ENCODE measurements at regions not wholly inside any gene's neighbourhood (a gene's known extent, or its start where the extent isn't known, plus 50 kb on each side); places are given as distances from the start of the nearest gene placed in this dataset.

- no peak for DNase-seq (ENCODE audit: low read depth)
These were observed 373.0 kb upstream of the SLITRK1 start for GRCh38 chr13:84255226-84255797.

- no peak for DNase-seq (ENCODE audit: low read depth)
These were observed 367.2 kb upstream of the SLITRK1 start for GRCh38 chr13:84249463-84249862.

GRCh38 chr13:84243340-84243739, 361.1 kb upstream of the SLITRK1 start:
- no peak for DNase-seq (ENCODE audit: low read depth)

GRCh38 chr13:84239032-84239431, 356.8 kb upstream of the SLITRK1 start:
- DNase-seq (ENCODE audit: low read depth) = no peak

- no peak for DNase-seq (ENCODE audit: low read depth)
These were observed 356.1 kb upstream of the SLITRK1 start for GRCh38 chr13:84238381-84238780.

GRCh38 chr13:84237143-84237542, 354.9 kb upstream of the SLITRK1 start:
- DNase-seq (ENCODE audit: low read depth) = no peak

GRCh38 chr13:84234416-84234815, 352.1 kb upstream of the SLITRK1 start:
- DNase-seq (ENCODE audit: low read depth) = no peak

GRCh38 chr13:84230568-84230967, 348.3 kb upstream of the SLITRK1 start:
- no peak for DNase-seq (ENCODE audit: low read depth)

GRCh38 chr13:84211048-84211447, 328.8 kb upstream of the SLITRK1 start:
- DNase-seq (ENCODE audit: low read depth) = no peak

- no peak for DNase-seq (ENCODE audit: low read depth)
These were observed 326.1 kb upstream of the SLITRK1 start for GRCh38 chr13:84208246-84208910.

GRCh38 chr13:84207509-84207908, 325.2 kb upstream of the SLITRK1 start:
- DNase-seq (ENCODE audit: low read depth) = no peak

GRCh38 chr13:84200971-84201370, 318.7 kb upstream of the SLITRK1 start:
- DNase-seq (ENCODE audit: low read depth) = no peak

GRCh38 chr13:84192125-84192524, 309.9 kb upstream of the SLITRK1 start:
- DNase-seq (ENCODE audit: low read depth) = peak; percentile 65

GRCh38 chr13:84191139-84191538, 308.9 kb upstream of the SLITRK1 start:
- DNase-seq (ENCODE audit: low read depth) = no peak

- DNase-seq (ENCODE audit: low read depth) = no peak
These were observed 305.4 kb upstream of the SLITRK1 start for GRCh38 chr13:84187626-84188025.

- no peak for DNase-seq (ENCODE audit: low read depth)
These were observed 257.4 kb upstream of the SLITRK1 start for GRCh38 chr13:84139561-84140158.

- DNase-seq (ENCODE audit: low read depth) = no peak
These were observed 255.0 kb upstream of the SLITRK1 start for GRCh38 chr13:84137292-84137691.

GRCh38 chr13:84136582-84136981, 254.3 kb upstream of the SLITRK1 start:
- DNase-seq (ENCODE audit: low read depth) = no peak

GRCh38 chr13:84132491-84132890, 250.2 kb upstream of the SLITRK1 start:
- DNase-seq (ENCODE audit: low read depth) = no peak

GRCh38 chr13:84131249-84131648, 249.0 kb upstream of the SLITRK1 start:
- DNase-seq (ENCODE audit: low read depth) = no peak

- DNase-seq (ENCODE audit: low read depth) = no peak
These were observed 248.3 kb upstream of the SLITRK1 start for GRCh38 chr13:84130495-84131114.

GRCh38 chr13:84129966-84130365, 247.7 kb upstream of the SLITRK1 start:
- no peak for DNase-seq (ENCODE audit: low read depth)
